ENCODE measurements at regions not wholly inside any gene's neighbourhood (a gene's known extent, or its start where the extent isn't known, plus 50 kb on each side); places are given as distances from the start of the nearest gene placed in this dataset.

DNA sequence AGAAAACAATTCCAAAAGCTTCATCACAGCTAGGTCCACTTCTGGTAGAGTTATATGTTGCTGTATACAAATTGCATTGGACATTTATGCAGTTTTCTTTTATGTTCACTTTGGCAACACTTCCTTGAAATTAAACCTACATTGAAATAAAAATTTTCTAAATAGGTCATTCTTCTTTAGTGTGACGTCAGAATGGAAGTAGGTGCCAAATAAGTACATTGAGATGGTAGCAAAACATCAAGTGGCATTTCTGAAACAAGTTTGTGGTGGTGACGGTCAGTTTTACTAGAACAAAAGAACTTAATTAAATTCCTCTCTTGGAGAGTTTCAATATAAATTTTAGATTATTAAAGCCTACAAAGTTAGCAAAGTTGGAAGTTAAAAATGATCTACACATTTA, 895.1 kb downstream of the CDH9 start:
- no peaks in the 10 kb centered on the region for H3K27me3 ChIP-seq (ENCODE audit: insufficient read depth, low read length)
- H3K79me2 ChIP-seq (ENCODE audit: control insufficient read depth, insufficient read depth, low read length, unreplicated experiment): no peaks in the 10 kb centered on the region
- no peak overlapping the region for H3K4me3 ChIP-seq (ENCODE audit: low read depth, low read length)
- no peaks in the 10 kb centered on the region for H3K4me1 ChIP-seq (ENCODE audit: control insufficient read depth, insufficient read depth, low read length, unreplicated experiment)
- H3K36me3 ChIP-seq (ENCODE audit: insufficient read depth, low read length): no peaks in the 10 kb centered on the region
- no peak overlapping the region for H2AFZ ChIP-seq (ENCODE audit: low read length, unreplicated experiment)
- H3K27ac ChIP-seq (ENCODE audit: low read depth, low read length): no peak overlapping the region

GRCh38 chr5:26121338-26121737, 917.0 kb downstream of the CDH9 start:
- no peaks in the 10 kb centered on the region for H3K27me3 ChIP-seq (ENCODE audit: insufficient read depth, low read length)
- no peaks in the 10 kb centered on the region for H3K79me2 ChIP-seq (ENCODE audit: control insufficient read depth, insufficient read depth, low read length, unreplicated experiment)
- H3K4me1 ChIP-seq (ENCODE audit: control insufficient read depth, insufficient read depth, low read length, unreplicated experiment): no peaks in the 10 kb centered on the region
- H3K36me3 ChIP-seq (ENCODE audit: insufficient read depth, low read length): no peaks in the 10 kb centered on the region
- no peak overlapping the region for H2AFZ ChIP-seq (ENCODE audit: low read length, unreplicated experiment)
- H3K4me3 ChIP-seq (ENCODE audit: low read depth, low read length): no peak overlapping the region
- no peak overlapping the region for H3K27ac ChIP-seq (ENCODE audit: low read depth, low read length)

DNA sequence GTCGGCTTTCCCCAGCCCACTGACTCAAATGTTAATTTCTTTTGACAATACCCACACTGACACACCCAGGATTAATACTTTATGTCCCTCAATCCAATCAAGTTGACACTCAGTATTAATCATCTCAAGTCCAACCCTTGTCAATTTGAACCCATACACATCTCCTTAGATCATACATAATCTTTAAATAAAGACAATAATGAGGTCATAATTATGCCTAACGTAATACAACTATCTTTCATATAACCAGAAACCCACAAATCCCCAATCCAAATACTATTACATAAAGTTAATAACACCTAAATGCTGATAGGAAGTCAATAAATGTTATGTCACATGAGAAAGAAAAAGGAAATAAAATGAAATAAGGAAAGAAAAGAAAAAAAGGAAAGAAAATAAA, 934.2 kb downstream of the CDH9 start:
- H3K27ac ChIP-seq (ENCODE audit: low read depth, low read length): no peak overlapping the region
- no peaks in the 10 kb centered on the region for H3K4me1 ChIP-seq (ENCODE audit: control insufficient read depth, insufficient read depth, low read length, unreplicated experiment)
- H3K27me3 ChIP-seq (ENCODE audit: insufficient read depth, low read length): no peaks in the 10 kb centered on the region
- H2AFZ ChIP-seq (ENCODE audit: low read length, unreplicated experiment): no peak overlapping the region
- no peaks in the 10 kb centered on the region for H3K79me2 ChIP-seq (ENCODE audit: control insufficient read depth, insufficient read depth, low read length, unreplicated experiment)
- no peaks in the 10 kb centered on the region for H3K36me3 ChIP-seq (ENCODE audit: insufficient read depth, low read length)
- no peak overlapping the region for H3K4me3 ChIP-seq (ENCODE audit: low read depth, low read length)

DNA sequence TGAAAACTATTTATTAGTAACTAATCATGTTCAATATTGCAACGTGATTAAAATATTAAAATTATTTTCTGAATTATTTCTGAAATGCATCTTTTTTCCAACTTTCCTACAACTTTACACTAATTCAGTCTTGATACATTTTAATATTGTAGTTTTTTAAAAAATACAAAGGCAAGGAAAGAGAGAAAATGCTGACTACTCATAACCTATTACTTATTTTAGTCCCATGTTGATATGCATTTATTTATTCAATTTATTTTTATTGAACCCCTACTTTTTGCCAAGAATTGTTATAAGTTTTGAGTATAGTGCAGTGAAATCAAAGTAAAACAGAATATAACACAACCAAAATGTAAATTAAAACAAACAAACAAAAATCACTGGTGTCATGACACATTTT, 978.2 kb downstream of the CDH9 start:
- Histone ChIP-seq H3K36me3 (ENCODE audit: insufficient read depth, low read length) (no peaks in the 10 kb centered on the region), H2AFZ (ENCODE audit: low read length, unreplicated experiment) (no peak overlapping the region)

DNA sequence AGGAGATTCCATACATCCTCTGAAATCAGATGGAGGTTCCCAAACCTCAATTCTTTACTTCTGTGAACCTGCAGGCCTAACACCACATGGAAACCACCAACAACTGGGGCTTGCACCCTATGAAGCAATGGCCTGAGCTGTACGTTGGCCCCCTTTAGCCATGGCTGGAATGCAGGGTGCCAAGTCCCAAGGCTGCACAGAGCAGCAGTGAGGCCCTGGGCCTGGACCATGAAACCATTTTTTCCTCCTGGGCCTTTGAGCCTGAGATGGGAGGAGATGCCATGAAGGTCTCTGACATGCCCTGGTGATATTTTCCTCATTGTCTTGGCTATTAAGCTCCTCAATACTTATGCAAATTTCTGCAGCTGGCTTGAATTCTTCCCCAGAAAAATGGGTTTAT, 983.8 kb downstream of the CDH9 start:
- no peaks in the 10 kb centered on the region for H3K4me1 ChIP-seq (ENCODE audit: control insufficient read depth, insufficient read depth, low read length, unreplicated experiment)
- H3K27me3 ChIP-seq (ENCODE audit: insufficient read depth, low read length): no peaks in the 10 kb centered on the region
- H2AFZ ChIP-seq (ENCODE audit: low read length, unreplicated experiment): no peak overlapping the region
- no peaks in the 10 kb centered on the region for H3K79me2 ChIP-seq (ENCODE audit: control insufficient read depth, insufficient read depth, low read length, unreplicated experiment)
- no peak overlapping the region for H3K4me3 ChIP-seq (ENCODE audit: low read depth, low read length)
- H3K36me3 ChIP-seq (ENCODE audit: insufficient read depth, low read length): no peaks in the 10 kb centered on the region
- no peak overlapping the region for H3K27ac ChIP-seq (ENCODE audit: low read depth, low read length)

More for the DNA sequence above, 978.2 kb downstream of the CDH9 start:
- H3K4me3 ChIP-seq (ENCODE audit: low read depth, low read length): no peak overlapping the region
- H3K27ac ChIP-seq (ENCODE audit: low read depth, low read length): no peak overlapping the region
- H3K27me3 ChIP-seq (ENCODE audit: insufficient read depth, low read length): no peaks in the 10 kb centered on the region
- no peaks in the 10 kb centered on the region for H3K79me2 ChIP-seq (ENCODE audit: control insufficient read depth, insufficient read depth, low read length, unreplicated experiment)
- no peaks in the 10 kb centered on the region for H3K4me1 ChIP-seq (ENCODE audit: control insufficient read depth, insufficient read depth, low read length, unreplicated experiment)

DNA sequence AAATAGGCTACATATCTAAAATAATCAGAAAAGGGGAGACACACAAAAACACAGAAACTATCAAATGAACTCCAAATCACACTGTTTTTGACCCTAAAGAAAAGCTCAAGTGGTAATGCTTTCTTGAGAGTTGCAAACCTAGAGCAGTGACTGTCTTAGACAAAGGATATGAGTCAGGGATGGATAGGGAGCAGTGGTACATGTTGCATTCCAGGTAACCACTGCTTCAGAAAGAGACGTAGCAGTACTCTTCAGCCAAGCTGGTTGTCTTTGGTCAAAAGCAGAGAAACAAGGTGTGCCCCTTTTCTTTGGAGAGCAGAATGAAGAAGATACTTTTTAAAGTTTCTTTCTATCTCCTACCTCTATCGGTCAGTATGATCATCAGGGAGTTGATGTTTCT, 1003.6 kb downstream of the CDH9 start:
- Histone ChIP-seq H3K36me3 (ENCODE audit: insufficient read depth, low read length) (no peaks in the 10 kb centered on the region), H3K27ac (ENCODE audit: low read depth, low read length) (no peak overlapping the region), H3K4me1 (ENCODE audit: control insufficient read depth, insufficient read depth, low read length, unreplicated experiment) (no peaks in the 10 kb centered on the region), H2AFZ (ENCODE audit: low read length, unreplicated experiment) (no peak overlapping the region), H3K79me2 (ENCODE audit: control insufficient read depth, insufficient read depth, low read length, unreplicated experiment) (no peaks in the 10 kb centered on the region), H3K27me3 (ENCODE audit: insufficient read depth, low read length) (no peaks in the 10 kb centered on the region), H3K4me3 (ENCODE audit: low read depth, low read length) (no peak overlapping the region)

GRCh38 chr5:26031481-26031880, 1006.9 kb downstream of the CDH9 start:
- no peaks in the 10 kb centered on the region for H3K27me3 ChIP-seq (ENCODE audit: insufficient read depth, low read length)
- H2AFZ ChIP-seq (ENCODE audit: low read length, unreplicated experiment): no peak overlapping the region
- no peaks in the 10 kb centered on the region for H3K36me3 ChIP-seq (ENCODE audit: insufficient read depth, low read length)
- H3K4me1 ChIP-seq (ENCODE audit: control insufficient read depth, insufficient read depth, low read length, unreplicated experiment): no peaks in the 10 kb centered on the region
- H3K27ac ChIP-seq (ENCODE audit: low read depth, low read length): no peak overlapping the region
- H3K79me2 ChIP-seq (ENCODE audit: control insufficient read depth, insufficient read depth, low read length, unreplicated experiment): no peaks in the 10 kb centered on the region
- H3K4me3 ChIP-seq (ENCODE audit: low read depth, low read length): no peak overlapping the region

DNA sequence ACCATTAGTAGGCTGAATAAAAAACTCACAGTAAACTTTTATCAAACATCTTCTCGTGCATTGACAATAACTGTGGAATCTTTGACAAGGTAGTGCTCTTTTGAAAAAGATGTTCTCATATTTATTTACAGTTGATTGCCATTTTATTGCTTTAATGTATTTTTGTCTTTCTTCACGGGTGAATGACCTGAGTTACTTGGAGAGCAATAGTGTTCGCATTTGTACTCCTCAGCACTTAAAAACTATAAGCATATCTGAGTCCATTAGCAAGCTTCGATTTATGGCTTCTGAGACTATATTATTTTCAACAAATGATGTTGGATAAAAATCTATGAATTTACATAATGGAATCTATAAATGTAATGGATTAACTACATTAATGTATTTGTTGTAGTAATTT, 1012.3 kb downstream of the CDH9 start:
- H2AFZ ChIP-seq (ENCODE audit: low read length, unreplicated experiment): no peak overlapping the region
- no peak overlapping the region for H3K4me3 ChIP-seq (ENCODE audit: low read depth, low read length)
- H3K27ac ChIP-seq (ENCODE audit: low read depth, low read length): no peak overlapping the region
- H3K27me3 ChIP-seq (ENCODE audit: insufficient read depth, low read length): no peaks in the 10 kb centered on the region
- H3K36me3 ChIP-seq (ENCODE audit: insufficient read depth, low read length): no peaks in the 10 kb centered on the region
- H3K4me1 ChIP-seq (ENCODE audit: control insufficient read depth, insufficient read depth, low read length, unreplicated experiment): no peaks in the 10 kb centered on the region
- H3K79me2 ChIP-seq (ENCODE audit: control insufficient read depth, insufficient read depth, low read length, unreplicated experiment): no peaks in the 10 kb centered on the region

DNA sequence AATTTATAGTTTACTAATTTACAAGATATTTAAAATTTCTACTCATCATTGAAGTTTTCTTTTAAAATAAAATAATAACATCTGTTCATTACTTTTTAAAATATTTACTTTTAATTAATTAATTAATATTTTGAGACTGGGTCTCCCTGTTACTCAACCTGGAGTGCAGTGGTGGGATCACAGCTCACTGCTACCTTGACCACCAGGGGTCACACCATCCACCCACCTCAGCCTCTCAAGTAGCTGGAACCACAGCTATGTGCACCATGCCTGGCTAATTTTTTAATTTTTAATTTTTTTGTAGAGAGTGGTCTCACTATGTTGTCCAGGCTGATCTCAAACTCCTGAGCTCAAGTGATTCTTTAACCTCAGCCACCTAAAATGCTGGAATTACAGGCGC, 1013.6 kb downstream of the CDH9 start:
- no peaks in the 10 kb centered on the region for H3K27me3 ChIP-seq (ENCODE audit: insufficient read depth, low read length)
- H3K79me2 ChIP-seq (ENCODE audit: control insufficient read depth, insufficient read depth, low read length, unreplicated experiment): no peaks in the 10 kb centered on the region
- no peaks in the 10 kb centered on the region for H3K4me1 ChIP-seq (ENCODE audit: control insufficient read depth, insufficient read depth, low read length, unreplicated experiment)
- H2AFZ ChIP-seq (ENCODE audit: low read length, unreplicated experiment): no peak overlapping the region
- no peak overlapping the region for H3K27ac ChIP-seq (ENCODE audit: low read depth, low read length)
- no peak overlapping the region for H3K4me3 ChIP-seq (ENCODE audit: low read depth, low read length)
- no peaks in the 10 kb centered on the region for H3K36me3 ChIP-seq (ENCODE audit: insufficient read depth, low read length)

- Histone ChIP-seq H3K27me3 (ENCODE audit: insufficient read depth, low read length) (no peaks in the 10 kb centered on the region), H3K27ac (ENCODE audit: low read depth, low read length) (no peak overlapping the region), H3K36me3 (ENCODE audit: insufficient read depth, low read length) (no peaks in the 10 kb centered on the region), H3K79me2 (ENCODE audit: control insufficient read depth, insufficient read depth, low read length, unreplicated experiment) (no peaks in the 10 kb centered on the region), H2AFZ (ENCODE audit: low read length, unreplicated experiment) (no peak overlapping the region), H3K4me3 (ENCODE audit: low read depth, low read length) (no peak overlapping the region), H3K4me1 (ENCODE audit: control insufficient read depth, insufficient read depth, low read length, unreplicated experiment) (no peaks in the 10 kb centered on the region)
These were observed 1015.0 kb downstream of the CDH9 start for GRCh38 chr5:26023361-26023760.

DNA sequence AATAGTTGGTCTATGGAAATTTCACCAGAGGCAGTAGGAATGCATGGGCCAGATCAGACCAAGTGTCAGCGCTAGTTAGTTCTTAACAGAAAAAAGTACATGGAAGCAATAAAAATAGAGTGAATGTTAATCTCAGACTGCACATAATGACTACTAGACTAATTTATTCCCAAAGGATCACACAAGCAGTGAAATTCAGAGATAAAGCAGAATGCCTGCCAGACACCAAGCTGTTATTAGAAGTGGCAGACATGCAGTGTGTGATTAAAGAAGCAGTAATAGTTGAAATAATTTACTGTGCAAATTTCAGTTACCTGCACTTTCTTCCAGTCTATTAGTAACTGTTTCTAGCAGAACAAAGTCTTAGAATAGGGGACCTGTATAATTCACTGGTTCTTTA, 1024.2 kb downstream of the CDH9 start:
- no peak overlapping the region for H3K4me3 ChIP-seq (ENCODE audit: low read depth, low read length)
- no peaks in the 10 kb centered on the region for H3K27me3 ChIP-seq (ENCODE audit: insufficient read depth, low read length)
- no peaks in the 10 kb centered on the region for H3K36me3 ChIP-seq (ENCODE audit: insufficient read depth, low read length)
- no peaks in the 10 kb centered on the region for H3K4me1 ChIP-seq (ENCODE audit: control insufficient read depth, insufficient read depth, low read length, unreplicated experiment)
- no peak overlapping the region for H2AFZ ChIP-seq (ENCODE audit: low read length, unreplicated experiment)
- H3K27ac ChIP-seq (ENCODE audit: low read depth, low read length): no peak overlapping the region
- no peaks in the 10 kb centered on the region for H3K79me2 ChIP-seq (ENCODE audit: control insufficient read depth, insufficient read depth, low read length, unreplicated experiment)

- no peak overlapping the region for H2AFZ ChIP-seq (ENCODE audit: low read length, unreplicated experiment)
These were observed 1026.3 kb downstream of the CDH9 start for GRCh38 chr5:26012078-26012477.

More at GRCh38 chr5:26012078-26012477, 1026.3 kb downstream of the CDH9 start:
- no peaks in the 10 kb centered on the region for H3K4me1 ChIP-seq (ENCODE audit: control insufficient read depth, insufficient read depth, low read length, unreplicated experiment)
- H3K79me2 ChIP-seq (ENCODE audit: control insufficient read depth, insufficient read depth, low read length, unreplicated experiment): no peaks in the 10 kb centered on the region
- no peak overlapping the region for H3K27ac ChIP-seq (ENCODE audit: low read depth, low read length)
- H3K4me3 ChIP-seq (ENCODE audit: low read depth, low read length): no peak overlapping the region
- H3K27me3 ChIP-seq (ENCODE audit: insufficient read depth, low read length): no peaks in the 10 kb centered on the region
- no peaks in the 10 kb centered on the region for H3K36me3 ChIP-seq (ENCODE audit: insufficient read depth, low read length)
